ENCODE measurements at regions not wholly inside any gene's neighbourhood (a gene's known extent, or its start where the extent isn't known, plus 50 kb on each side); places are given as distances from the start of the nearest gene placed in this dataset.

- Histone ChIP-seq H3K4me3 (ENCODE audit: low read depth, low read length) (no peak overlapping the region), H3K36me3 (ENCODE audit: control insufficient read depth, insufficient read depth, low read length) (no peaks in the 10 kb centered on the region), H3K27me3 (ENCODE audit: control insufficient read depth, insufficient read depth, low read length) (no peaks in the 10 kb centered on the region)
- no peak for TF ChIP-seq CTCF (IDR thresholded peaks at IDR 0.05; ENCODE audit: insufficient read depth, low read length, poor library complexity, severe bottlenecking)
- DNase-seq (ENCODE audit: low read depth): no peak
These were observed 777.5 kb downstream of the MAFB start for GRCh38 chr20:39911497-39911896.

GRCh38 chr20:39910536-39910935, 778.5 kb downstream of the MAFB start:
- TF ChIP-seq CTCF (IDR thresholded peaks at IDR 0.05; ENCODE audit: insufficient read depth, low read length, poor library complexity, severe bottlenecking): no peak
- Histone ChIP-seq H3K27me3 (ENCODE audit: control insufficient read depth, insufficient read depth, low read length) (no peaks in the 10 kb centered on the region), H3K4me3 (ENCODE audit: low read depth, low read length) (no peak overlapping the region), H3K36me3 (ENCODE audit: control insufficient read depth, insufficient read depth, low read length) (no peaks in the 10 kb centered on the region)
- DNase-seq (ENCODE audit: low read depth): no peak

GRCh38 chr20:39909447-39909846, 779.6 kb downstream of the MAFB start:
- Histone ChIP-seq H3K36me3 (ENCODE audit: control insufficient read depth, insufficient read depth, low read length) (no peaks in the 10 kb centered on the region), H3K27me3 (ENCODE audit: control insufficient read depth, insufficient read depth, low read length) (no peaks in the 10 kb centered on the region), H3K4me3 (ENCODE audit: low read depth, low read length) (no peak overlapping the region)
- no peak for DNase-seq (ENCODE audit: low read depth)
- no peak for TF ChIP-seq CTCF (IDR thresholded peaks at IDR 0.05; ENCODE audit: insufficient read depth, low read length, poor library complexity, severe bottlenecking)

- no peak for TF ChIP-seq CTCF (IDR thresholded peaks at IDR 0.05; ENCODE audit: insufficient read depth, low read length, poor library complexity, severe bottlenecking)
- no peaks in the 10 kb centered on the region for H3K36me3 ChIP-seq (ENCODE audit: control insufficient read depth, insufficient read depth, low read length)
- DNase-seq (ENCODE audit: low read depth): no peak
These were observed 784.4 kb downstream of the MAFB start for GRCh38 chr20:39904476-39905112.

GRCh38 chr20:39903806-39904465, 785.1 kb downstream of the MAFB start:
- no peaks in the 10 kb centered on the region for H3K36me3 ChIP-seq (ENCODE audit: control insufficient read depth, insufficient read depth, low read length)
- H3K4me3 ChIP-seq (ENCODE audit: low read depth, low read length): no peak overlapping the region
- DNase-seq (ENCODE audit: low read depth): no peak
- TF ChIP-seq CTCF (IDR thresholded peaks at IDR 0.05; ENCODE audit: insufficient read depth, low read length, poor library complexity, severe bottlenecking): no peak
- no peaks in the 10 kb centered on the region for H3K27me3 ChIP-seq (ENCODE audit: control insufficient read depth, insufficient read depth, low read length)

More at GRCh38 chr20:39904476-39905112, 784.4 kb downstream of the MAFB start:
- Histone ChIP-seq H3K4me3 (ENCODE audit: low read depth, low read length) (no peak overlapping the region), H3K27me3 (ENCODE audit: control insufficient read depth, insufficient read depth, low read length) (no peaks in the 10 kb centered on the region)

GRCh38 chr20:39899881-39900280, 789.2 kb downstream of the MAFB start:
- Histone ChIP-seq H3K4me3 (ENCODE audit: low read depth, low read length) (no peak overlapping the region), H3K36me3 (ENCODE audit: control insufficient read depth, insufficient read depth, low read length) (no peaks in the 10 kb centered on the region), H3K27me3 (ENCODE audit: control insufficient read depth, insufficient read depth, low read length) (no peaks in the 10 kb centered on the region)
- no peak for DNase-seq (ENCODE audit: low read depth)
- no peak for TF ChIP-seq CTCF (IDR thresholded peaks at IDR 0.05; ENCODE audit: insufficient read depth, low read length, poor library complexity, severe bottlenecking)

Data from kidney epithelial cell (primary cell).